ENCODE measurements at regions not wholly inside any gene's neighbourhood (a gene's known extent, or its start where the extent isn't known, plus 50 kb on each side); places are given as distances from the start of the nearest gene placed in this dataset.

DNA sequence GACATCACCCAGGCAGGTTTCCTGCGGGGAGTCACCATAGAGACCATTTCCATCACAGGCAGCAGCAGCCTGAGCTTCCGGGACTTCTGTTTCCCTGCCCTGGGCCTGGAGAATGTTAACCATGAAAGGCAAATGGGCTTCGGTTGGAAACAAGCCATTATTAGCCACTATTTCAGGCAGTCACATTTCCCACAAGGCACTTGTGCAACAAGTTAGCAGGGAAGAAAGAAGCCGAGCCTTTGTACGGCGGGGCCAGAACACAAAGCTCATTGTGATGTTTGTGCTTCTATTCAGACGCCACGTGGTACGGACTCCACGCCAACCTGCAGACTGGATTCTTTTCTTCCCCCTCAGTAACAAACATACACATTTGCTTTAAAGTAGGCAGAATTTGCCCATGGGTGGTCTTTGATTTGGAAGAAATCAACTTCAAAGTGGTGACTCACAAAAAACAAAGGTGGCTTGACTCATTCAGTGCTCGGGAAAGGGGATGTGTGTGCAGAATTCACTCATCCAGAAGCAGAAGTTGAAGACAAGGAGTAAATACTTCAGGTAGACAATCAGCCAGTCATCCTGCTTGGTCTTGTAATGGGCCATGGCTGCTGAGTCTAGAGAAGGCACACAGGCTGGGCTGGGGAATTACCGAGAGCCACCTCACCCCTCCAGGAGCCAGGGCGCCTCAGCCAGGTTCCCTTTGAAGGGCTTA lies 154.2 kb upstream of the PRMT8 start:
- DNase-seq (ENCODE audit: low spot score), result peak; percentile 96

DNA sequence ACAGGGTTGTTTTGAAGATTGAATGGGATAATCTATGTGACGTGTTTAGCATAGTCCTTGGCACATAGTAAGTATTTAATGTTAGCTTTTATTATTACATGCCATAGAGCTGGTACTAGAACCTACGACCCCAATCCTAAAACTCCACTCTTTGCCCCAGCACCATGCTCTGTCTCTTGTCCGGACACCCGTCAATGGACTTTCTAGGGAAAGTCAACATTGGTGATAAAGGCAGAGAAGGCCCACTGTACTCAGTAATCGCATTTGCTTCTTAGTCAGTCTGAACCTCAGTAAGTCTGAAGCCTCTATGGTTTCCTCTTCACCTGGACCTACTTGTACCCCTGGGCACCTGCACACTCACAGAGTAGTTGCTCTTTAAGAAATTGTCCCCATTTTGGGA lies 153.1 kb upstream of the PRMT8 start:
- no peak for DNase-seq (ENCODE audit: low spot score)

- DNase-seq (ENCODE audit: low spot score), result no peak
Observed at GRCh38 chr12:3339221-3339620, 151.8 kb upstream of the PRMT8 start.

GRCh38 chr12:3341594-3341993 lies 149.4 kb upstream of the PRMT8 start:
- no peak for DNase-seq (ENCODE audit: low spot score)

DNA sequence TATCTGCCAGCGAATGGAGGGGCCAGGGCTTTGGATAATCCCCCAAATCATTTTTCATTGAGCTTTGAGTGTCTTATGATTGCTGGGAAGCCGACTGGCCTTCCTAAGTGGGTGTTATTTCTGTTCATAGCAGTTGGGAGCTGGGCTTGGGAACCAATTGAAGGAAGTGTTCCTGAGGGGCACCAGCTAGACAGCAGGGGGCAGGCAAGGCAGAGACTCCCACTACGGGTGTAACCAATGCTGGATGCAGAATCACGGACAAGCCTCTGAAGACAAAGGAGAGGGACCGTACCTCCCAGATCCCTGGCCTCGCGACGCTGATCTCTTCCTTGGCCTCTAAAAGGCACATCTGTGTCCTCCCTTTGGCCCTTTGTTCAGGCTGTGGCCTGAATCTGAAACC lies 149.0 kb upstream of the PRMT8 start:
- DNase-seq (ENCODE audit: low spot score), result peak; percentile 64

DNA sequence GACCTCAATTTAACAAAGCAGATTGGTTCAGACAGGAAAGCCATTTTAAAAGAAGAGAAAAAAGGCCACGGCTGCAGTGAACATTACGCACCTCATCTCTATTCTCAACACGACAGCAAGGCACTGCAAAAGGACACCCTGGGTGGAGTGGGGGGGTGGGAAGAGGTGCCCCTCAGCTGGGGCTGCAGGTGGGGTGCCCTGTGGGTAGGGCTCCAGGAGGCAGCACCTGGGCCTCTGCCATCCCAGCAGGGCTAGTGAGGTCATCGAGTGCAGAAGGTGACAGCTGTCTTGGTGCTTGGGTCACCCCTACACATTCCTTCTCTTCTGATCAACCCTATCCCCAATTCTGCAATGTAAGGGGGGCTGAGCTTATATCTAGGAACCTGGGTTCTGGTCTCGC lies 142.9 kb upstream of the PRMT8 start:
- no peak for DNase-seq (ENCODE audit: low spot score)

- DNase-seq (ENCODE audit: low spot score), result no peak
Observed at GRCh38 chr12:3350432-3350831, 140.6 kb upstream of the PRMT8 start.

DNA sequence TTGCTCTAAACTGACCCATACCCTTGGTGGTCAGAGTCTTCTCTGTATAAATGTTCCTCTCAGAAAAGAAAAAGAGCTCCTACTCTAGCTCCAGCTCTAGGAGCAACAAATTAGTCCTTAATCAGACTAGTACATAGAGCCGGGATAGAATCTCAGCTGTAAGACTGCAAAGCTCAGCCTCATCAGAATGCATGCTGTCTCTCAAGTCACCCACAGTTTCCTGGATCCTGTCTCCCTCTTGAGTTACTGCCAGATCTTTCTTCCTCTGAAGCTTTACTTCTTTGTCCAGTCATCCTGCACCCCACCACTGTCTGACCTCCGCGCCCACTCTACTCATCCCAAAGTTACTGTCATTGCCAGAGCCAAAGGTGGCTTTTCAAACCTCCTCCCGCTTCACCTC lies 139.3 kb upstream of the PRMT8 start:
- no peak for DNase-seq (ENCODE audit: low spot score)

DNA sequence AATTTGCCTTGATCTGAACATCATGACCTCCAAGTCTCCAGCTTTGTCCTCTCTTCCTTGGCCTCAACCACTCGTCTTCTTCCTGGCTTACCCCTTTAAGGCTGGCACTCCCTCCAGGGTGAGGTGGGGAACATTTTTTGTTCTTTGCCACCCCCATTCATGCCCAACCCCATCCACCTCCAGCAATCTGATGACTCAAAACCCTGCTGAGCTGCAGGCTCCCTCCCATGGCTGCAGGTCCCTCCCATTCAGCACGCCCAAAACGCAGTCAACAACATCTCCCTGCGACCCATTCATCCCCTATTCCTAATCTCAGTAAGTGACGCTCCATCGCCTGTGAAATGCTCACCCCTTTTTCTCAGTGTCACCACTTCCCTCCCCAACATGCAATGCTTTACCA lies 138.8 kb upstream of the PRMT8 start:
- no peak for DNase-seq (ENCODE audit: low spot score)

- no peak for DNase-seq (ENCODE audit: low spot score)
Observed at GRCh38 chr12:3353621-3354020, 137.4 kb upstream of the PRMT8 start.

GRCh38 chr12:3354586-3354985 lies 136.4 kb upstream of the PRMT8 start:
- no peak for DNase-seq (ENCODE audit: low spot score)

DNA sequence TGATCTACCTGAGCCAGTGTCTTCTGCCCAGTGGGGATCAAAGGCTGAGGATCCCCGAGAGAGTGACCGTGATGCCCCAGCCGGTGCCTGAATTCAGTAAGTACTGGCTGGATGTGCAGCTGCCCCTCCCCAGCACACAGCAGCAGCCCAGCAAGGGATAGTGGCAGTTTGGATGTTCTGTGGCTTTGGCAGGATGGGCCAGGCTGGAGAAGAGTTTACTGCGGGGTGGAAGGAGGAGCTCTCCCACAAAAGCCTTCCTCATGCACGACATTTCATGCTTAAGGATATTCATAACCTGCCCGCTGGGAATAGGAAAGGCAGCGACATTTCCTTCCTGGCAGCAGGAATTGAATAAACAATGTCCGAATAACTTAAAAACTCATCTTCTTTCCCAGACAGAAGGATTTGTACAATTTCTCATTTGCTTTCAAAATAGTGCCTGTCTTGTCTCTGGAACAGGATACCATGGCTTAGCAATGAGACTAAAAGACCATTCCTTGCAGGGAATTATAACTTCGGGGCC lies 135.6 kb upstream of the PRMT8 start:
- DNase-seq (ENCODE audit: low spot score), result no peak

DNA sequence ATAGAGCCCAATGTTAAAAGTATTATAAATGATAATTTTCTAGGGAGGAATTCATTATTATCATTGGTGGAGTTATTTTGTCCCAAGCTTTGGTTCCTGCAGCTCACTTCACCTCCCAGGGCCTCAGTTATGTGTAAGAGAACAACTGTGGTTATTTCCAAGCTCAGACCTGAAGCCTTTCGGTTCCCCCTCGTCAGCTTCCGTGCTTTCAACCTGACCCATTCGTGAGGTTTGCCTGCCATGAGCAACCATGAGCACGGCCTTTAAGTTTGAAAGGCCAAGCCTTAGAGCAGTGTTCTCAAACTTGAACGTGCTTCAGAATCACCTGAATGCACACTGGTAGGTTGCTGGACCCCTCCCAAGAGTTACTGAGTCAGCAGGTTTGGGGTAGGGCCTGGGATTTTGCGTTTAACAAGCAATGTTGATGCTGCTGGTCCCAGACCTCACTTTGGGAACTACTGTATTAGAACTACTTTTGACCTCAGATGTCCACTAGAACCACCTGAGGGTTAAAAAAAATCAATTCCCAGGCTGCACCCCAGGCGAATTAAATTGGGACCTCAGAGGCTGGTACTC lies 133.0 kb upstream of the PRMT8 start:
- no peak for DNase-seq (ENCODE audit: low spot score)

GRCh38 chr12:3359478-3359877 lies 131.5 kb upstream of the PRMT8 start:
- DNase-seq (ENCODE audit: low spot score), result no peak

DNA sequence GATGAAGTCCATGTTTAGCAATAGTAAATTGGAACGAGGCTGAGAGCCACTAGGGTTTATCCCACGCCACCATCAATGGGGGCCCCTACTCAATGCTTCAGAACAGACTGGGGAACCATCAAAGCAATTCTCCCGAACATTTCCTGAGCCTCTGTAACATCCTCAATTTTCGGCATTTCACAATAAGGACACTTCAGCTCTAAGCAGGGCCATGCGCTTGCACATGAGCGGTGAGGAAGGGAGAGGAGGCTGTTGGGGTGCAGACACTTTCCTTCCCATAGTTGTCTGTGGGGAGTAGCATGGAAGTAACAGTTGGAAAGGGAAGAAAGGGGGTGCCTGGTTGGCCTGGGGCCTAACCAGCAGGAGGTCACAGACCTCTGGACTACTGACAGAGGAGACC lies 129.9 kb upstream of the PRMT8 start:
- no peak for DNase-seq (ENCODE audit: low spot score)

GRCh38 chr12:3362737-3363136 lies 128.3 kb upstream of the PRMT8 start:
- DNase-seq (ENCODE audit: low spot score), result no peak

- DNase-seq (ENCODE audit: low spot score), result no peak
Observed at GRCh38 chr12:3363608-3364007, 127.4 kb upstream of the PRMT8 start.

- no peak for DNase-seq (ENCODE audit: low spot score)
Observed at GRCh38 chr12:3364226-3364625, 126.8 kb upstream of the PRMT8 start.

- DNase-seq (ENCODE audit: low spot score), result no peak
Observed at GRCh38 chr12:3364661-3365462, 126.1 kb upstream of the PRMT8 start.

DNA sequence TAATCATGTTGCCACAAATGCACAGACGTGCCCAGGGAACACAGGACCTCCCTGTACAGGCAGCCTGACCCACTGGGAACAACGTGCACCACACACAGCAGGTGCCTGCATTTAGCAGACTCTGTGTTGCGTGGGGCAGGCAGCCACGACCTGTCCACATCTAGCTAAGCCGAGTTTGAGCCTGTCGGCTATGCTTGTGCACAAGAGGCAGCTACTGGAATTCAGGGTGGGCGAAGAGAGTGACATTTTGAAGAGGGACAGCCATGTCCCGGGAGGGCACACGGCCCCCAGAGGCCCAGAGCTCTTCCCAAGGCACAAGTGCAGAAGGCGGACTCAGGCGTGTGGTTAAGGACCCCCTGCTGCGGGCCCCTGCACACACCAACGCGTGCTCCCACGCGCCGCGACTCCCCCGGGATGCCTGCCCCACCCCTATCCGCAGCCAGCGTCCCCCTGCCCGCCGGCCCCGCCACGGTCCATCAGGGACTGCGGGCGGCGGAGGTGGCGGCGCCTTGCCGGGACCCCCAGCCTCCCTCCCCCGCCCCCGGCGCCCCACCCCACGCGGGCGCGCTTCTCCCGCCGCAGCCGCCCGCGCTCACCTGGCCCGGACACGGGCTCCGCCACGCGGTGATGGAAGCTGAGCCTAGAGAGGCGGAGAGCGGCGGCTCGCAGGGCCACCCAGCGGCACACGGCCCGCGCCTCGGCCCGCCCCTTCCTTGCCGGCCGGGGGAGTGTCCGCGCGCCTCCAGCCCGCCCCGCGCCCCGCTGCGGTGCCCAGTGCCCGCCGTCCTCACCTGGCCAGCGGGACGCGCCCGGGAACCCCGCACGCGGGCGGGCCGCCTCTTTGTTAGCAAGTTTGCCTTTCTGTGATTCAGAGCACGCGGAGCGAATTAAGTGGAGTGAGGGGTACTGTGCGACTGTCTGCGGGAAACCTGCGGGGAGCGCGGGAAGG lies 125.3 kb upstream of the PRMT8 start:
- no peak for DNase-seq (ENCODE audit: low spot score)

GRCh38 chr12:3366451-3367110 lies 124.4 kb upstream of the PRMT8 start:
- DNase-seq (ENCODE audit: low spot score), result no peak
